ENCODE measurements at regions not wholly inside any gene's neighbourhood (a gene's known extent, or its start where the extent isn't known, plus 50 kb on each side); places are given as distances from the start of the nearest gene placed in this dataset.

- no peak for DNase-seq (ENCODE audit: low read depth)
- TF ChIP-seq CTCF (IDR thresholded peaks at IDR 0.05; ENCODE audit: control insufficient read depth, insufficient read depth, low read depth, low read length, missing control alignments) = no peak
- no peak overlapping the region for H3K4me3 ChIP-seq (ENCODE audit: control insufficient read depth, low read depth, low read length)
Measured at GRCh38 chr4:18366136-18366535, 344.6 kb upstream of the LCORL start.

GRCh38 chr4:18343581-18343980, 322.0 kb upstream of the LCORL start:
- TF ChIP-seq CTCF (IDR thresholded peaks at IDR 0.05; ENCODE audit: control insufficient read depth, insufficient read depth, low read depth, low read length, missing control alignments) = no peak
- no peak overlapping the region for H3K4me3 ChIP-seq (ENCODE audit: control insufficient read depth, low read depth, low read length)
- no peak for DNase-seq (ENCODE audit: low read depth)

GRCh38 chr4:18342847-18343246, 321.3 kb upstream of the LCORL start:
- no peak overlapping the region for H3K4me3 ChIP-seq (ENCODE audit: control insufficient read depth, low read depth, low read length)
- DNase-seq (ENCODE audit: low read depth) = no peak
- no peak for TF ChIP-seq CTCF (IDR thresholded peaks at IDR 0.05; ENCODE audit: control insufficient read depth, insufficient read depth, low read depth, low read length, missing control alignments)

GRCh38 chr4:18321956-18322530, 300.5 kb upstream of the LCORL start:
- DNase-seq (ENCODE audit: low read depth) = no peak
- H3K4me3 ChIP-seq (ENCODE audit: control insufficient read depth, low read depth, low read length) = no peak overlapping the region
- TF ChIP-seq CTCF (IDR thresholded peaks at IDR 0.05; ENCODE audit: control insufficient read depth, insufficient read depth, low read depth, low read length, missing control alignments) = no peak

GRCh38 chr4:18319431-18319830, 297.9 kb upstream of the LCORL start:
- H3K4me3 ChIP-seq (ENCODE audit: control insufficient read depth, low read depth, low read length) = no peak overlapping the region
- TF ChIP-seq CTCF (IDR thresholded peaks at IDR 0.05; ENCODE audit: control insufficient read depth, insufficient read depth, low read depth, low read length, missing control alignments) = no peak

GRCh38 chr4:18318682-18319388, 297.3 kb upstream of the LCORL start:
- H3K4me3 ChIP-seq (ENCODE audit: control insufficient read depth, low read depth, low read length) = no peak overlapping the region
- no peak for DNase-seq (ENCODE audit: low read depth)
- TF ChIP-seq CTCF (IDR thresholded peaks at IDR 0.05; ENCODE audit: control insufficient read depth, insufficient read depth, low read depth, low read length, missing control alignments) = no peak

More at GRCh38 chr4:18319431-18319830, 297.9 kb upstream of the LCORL start:
- no peak for DNase-seq (ENCODE audit: low read depth)
